Smooth muscle cell (in vitro differentiated cells): ENCODE measurements at regions not wholly inside any gene's neighbourhood (a gene's known extent, or its start where the extent isn't known, plus 50 kb on each side); places are given as distances from the start of the nearest gene placed in this dataset.

Experiments used
- DNase-seq: peaks from one replicate; lab custom pipeline; 2025; ENCODE audit not compliant: unreplicated experiment; lab: John Stamatoyannopoulos, UW
- H2AFZ ChIP-seq: fragments of 200-600 bp; sonication (generic); 2 replicates; pipeline ENCODE4 v1.6.0; 2016; ENCODE audit warnings: antibody characterized with exemption, low read depth, mild to moderate bottlenecking
- H3F3A ChIP-seq: fragments of 200-600 bp; sonication (generic); 2 replicates; pipeline ENCODE4 v1.6.0; 2017; ENCODE audit warnings: antibody characterized with exemption, low read depth
- H3K27ac ChIP-seq: fragments of 200-600 bp; sonication (generic); 2 replicates; pipeline ENCODE4 v1.5.1; 2016; ENCODE audit warnings: low read depth, mild to moderate bottlenecking
- H3K27me3 ChIP-seq: fragments of 200-600 bp; sonication (generic); 2 replicates; pipeline ENCODE4 v1.6.1; 2016; ENCODE audit warnings: low read depth, mild to moderate bottlenecking
- H3K36me3 ChIP-seq: fragments of 200-600 bp; sonication (generic); 2 replicates; pipeline ENCODE4 v1.5.1; 2016; ENCODE audit warnings: low read depth
- H3K4me1 ChIP-seq: fragments of 200-600 bp; sonication (generic); 2 replicates; pipeline ENCODE4 v1.5.1; 2016; ENCODE audit warnings: low read depth
- H3K4me2 ChIP-seq: fragments of 200-600 bp; sonication (generic); 2 replicates; pipeline ENCODE4 v1.6.0; 2016; ENCODE audit warnings: mild to moderate bottlenecking
- H3K4me3 ChIP-seq: fragments of 200-600 bp; sonication (generic); 2 replicates; pipeline ENCODE4 v1.5.1; 2016; ENCODE audit warnings: mild to moderate bottlenecking
- H3K79me2 ChIP-seq: fragments of 200-600 bp; sonication (generic); 2 replicates; pipeline ENCODE4 v1.6.0; 2016; ENCODE audit warnings: low read depth, mild to moderate bottlenecking
- H3K9ac ChIP-seq: fragments of 200-600 bp; sonication (generic); 2 replicates; pipeline ENCODE4 v1.6.0; 2016; ENCODE audit warnings: low read depth
- H3K9me3 ChIP-seq: fragments of 200-600 bp; sonication (generic); replicated peaks from 2 replicates; pipeline ENCODE4 v1.5.1; 2016; ENCODE audit warnings: low read depth
- H4K20me1 ChIP-seq: fragments of 200-600 bp; sonication (generic); 2 replicates; pipeline ENCODE4 v1.6.0; 2016; ENCODE audit warnings: low read depth
- WGBS: methylation state at CpG from one replicate; pipeline ENCODE4 v1.1.7; 2016; ENCODE audit warnings: low lambda C conversion rate; 5-methylcytosine and 5-hydroxymethylcytosine counted together
- TF ChIP-seq, protein P1 (sequence below): fragments of 200-600 bp; sonication (generic); IDR thresholded peaks from 2 replicates; pipeline ENCODE4 v1.5.1; 2017; ENCODE audit warnings: borderline replicate concordance, mild to moderate bottlenecking, antibody characterized with exemption; ENCODE audit not compliant: insufficient read depth, poor library complexity, severe bottlenecking

GRCh38 chr1:38113159-38113666 lies 66.6 kb upstream of the POU3F1 start:
- Histone ChIP-seq H3K4me1 (no peaks in the 10 kb centered on the region), H3K79me2 (no peaks in the 10 kb centered on the region), H3F3A (no peaks in the 10 kb centered on the region), H3K4me3 (no peak overlapping the region), H3K36me3 (no peaks in the 10 kb centered on the region), H3K9me3 (no peaks in the 10 kb centered on the region), H2AFZ (no peak overlapping the region), H4K20me1 (no peaks in the 10 kb centered on the region), H3K27me3 (no peaks in the 10 kb centered on the region), H3K9ac (no peak overlapping the region), H3K4me2 (no peak overlapping the region), H3K27ac (no peak overlapping the region)
- no peak for DNase-seq
- TF ChIP-seq, protein P1, sequence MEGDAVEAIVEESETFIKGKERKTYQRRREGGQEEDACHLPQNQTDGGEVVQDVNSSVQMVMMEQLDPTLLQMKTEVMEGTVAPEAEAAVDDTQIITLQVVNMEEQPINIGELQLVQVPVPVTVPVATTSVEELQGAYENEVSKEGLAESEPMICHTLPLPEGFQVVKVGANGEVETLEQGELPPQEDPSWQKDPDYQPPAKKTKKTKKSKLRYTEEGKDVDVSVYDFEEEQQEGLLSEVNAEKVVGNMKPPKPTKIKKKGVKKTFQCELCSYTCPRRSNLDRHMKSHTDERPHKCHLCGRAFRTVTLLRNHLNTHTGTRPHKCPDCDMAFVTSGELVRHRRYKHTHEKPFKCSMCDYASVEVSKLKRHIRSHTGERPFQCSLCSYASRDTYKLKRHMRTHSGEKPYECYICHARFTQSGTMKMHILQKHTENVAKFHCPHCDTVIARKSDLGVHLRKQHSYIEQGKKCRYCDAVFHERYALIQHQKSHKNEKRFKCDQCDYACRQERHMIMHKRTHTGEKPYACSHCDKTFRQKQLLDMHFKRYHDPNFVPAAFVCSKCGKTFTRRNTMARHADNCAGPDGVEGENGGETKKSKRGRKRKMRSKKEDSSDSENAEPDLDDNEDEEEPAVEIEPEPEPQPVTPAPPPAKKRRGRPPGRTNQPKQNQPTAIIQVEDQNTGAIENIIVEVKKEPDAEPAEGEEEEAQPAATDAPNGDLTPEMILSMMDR = no peak
- 88% methylated on average over 14 of the region's 14 CpGs for WGBS

GRCh38 chr1:38111589-38111988 lies 65.0 kb upstream of the POU3F1 start:
- no peak overlapping the region for H3K27ac ChIP-seq
- no peaks in the 10 kb centered on the region for H3K9me3 ChIP-seq
- H3K4me2 ChIP-seq = no peak overlapping the region
- TF ChIP-seq, protein P1 = no peak
- no peaks in the 10 kb centered on the region for H3F3A ChIP-seq
- no peaks in the 10 kb centered on the region for H3K79me2 ChIP-seq
- no peak overlapping the region for H3K4me3 ChIP-seq
- H3K9ac ChIP-seq = no peak overlapping the region
- no peaks in the 10 kb centered on the region for H3K36me3 ChIP-seq
- DNase-seq = no peak
- H3K27me3 ChIP-seq = no peaks in the 10 kb centered on the region
- no peaks in the 10 kb centered on the region for H4K20me1 ChIP-seq
- H2AFZ ChIP-seq = no peak overlapping the region
- no peaks in the 10 kb centered on the region for H3K4me1 ChIP-seq
- WGBS = 88% methylated on average over 8 of the region's 8 CpGs

DNA sequence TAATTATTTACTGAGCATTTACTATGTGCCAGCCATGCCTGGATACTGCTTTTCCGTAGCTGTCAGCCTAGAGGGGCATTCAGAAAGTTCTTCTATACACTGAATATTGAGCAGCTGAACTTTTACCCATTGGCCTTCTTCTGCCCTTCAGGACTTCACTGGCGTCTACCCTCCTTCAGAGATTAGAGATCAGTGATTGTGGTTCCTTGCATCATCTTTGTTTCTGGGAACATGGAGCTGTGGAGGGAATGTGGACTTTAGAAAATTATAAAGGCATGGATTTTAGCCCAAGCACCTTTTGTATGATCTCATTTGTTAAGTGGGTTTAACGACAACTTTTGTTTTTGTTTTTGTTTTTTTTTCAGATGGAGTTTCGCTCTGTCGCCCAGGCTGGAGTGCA lies 58.7 kb upstream of the POU3F1 start:
- Histone ChIP-seq H3K4me2 (no peak overlapping the region), H3F3A (no peaks in the 10 kb centered on the region), H4K20me1 (no peaks in the 10 kb centered on the region), H3K9me3 (no peaks in the 10 kb centered on the region), H3K9ac (no peak overlapping the region), H3K27ac (no peak overlapping the region), H3K4me3 (no peak overlapping the region), H3K79me2 (no peaks in the 10 kb centered on the region), H2AFZ (no peak overlapping the region), H3K27me3 (peaks cover 3% of the 10 kb centered on the region), H3K36me3 (no peaks in the 10 kb centered on the region), H3K4me1 (no peaks in the 10 kb centered on the region)
- 86% methylated on average over 5 of the region's 5 CpGs for WGBS
- DNase-seq = no peak
- TF ChIP-seq, protein P1 = no peak

DNA sequence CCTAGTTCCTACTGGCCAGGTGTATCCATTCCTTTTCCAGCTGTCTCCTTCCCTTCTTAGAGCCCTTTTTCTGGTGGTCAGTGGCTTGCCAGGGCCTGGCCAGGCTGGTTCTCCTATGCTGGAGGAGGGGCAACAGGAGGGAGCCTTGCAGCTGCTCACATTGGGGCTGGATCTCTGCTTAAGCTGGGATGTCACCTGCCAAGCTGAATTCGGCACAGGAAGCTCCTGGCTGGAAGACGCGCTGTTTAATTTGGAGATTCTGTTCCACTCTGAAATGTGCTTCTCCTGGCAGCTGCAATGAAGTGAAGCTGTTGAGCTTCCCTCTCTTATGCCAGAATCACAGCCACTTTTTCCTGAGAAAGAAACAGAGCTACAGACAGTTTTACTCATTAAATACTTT lies 56.0 kb upstream of the POU3F1 start:
- no peak overlapping the region for H3K9ac ChIP-seq
- TF ChIP-seq, protein P1 = no peak
- no peaks in the 10 kb centered on the region for H3F3A ChIP-seq
- H2AFZ ChIP-seq = no peak overlapping the region
- no peaks in the 10 kb centered on the region for H3K79me2 ChIP-seq
- WGBS = 86% methylated on average over 3 of the region's 3 CpGs
- H3K4me1 ChIP-seq = no peaks in the 10 kb centered on the region
- no peak overlapping the region for H3K4me2 ChIP-seq
- no peak overlapping the region for H3K4me3 ChIP-seq
- no peaks in the 10 kb centered on the region for H4K20me1 ChIP-seq
- H3K27ac ChIP-seq = no peak overlapping the region
- DNase-seq = no peak
- peaks cover 3% of the 10 kb centered on the region for H3K27me3 ChIP-seq
- H3K9me3 ChIP-seq = no peaks in the 10 kb centered on the region
- H3K36me3 ChIP-seq = no peaks in the 10 kb centered on the region
